SJSA1 (cell line): ENCODE measurements at regions not wholly inside any gene's neighbourhood (a gene's known extent, or its start where the extent isn't known, plus 50 kb on each side); places are given as distances from the start of the nearest gene placed in this dataset.

Source experiments
- DNase-seq, 2 experiments: peaks; one replicate each; pipeline ENCODE4 v3.0.0-alpha.2; 2015 to 2020; ENCODE audit warnings: low spot score in 2 of 2, low read depth in 1 of 2
- H3K27ac ChIP-seq: fragments of 250-450 bp; sonication (Bioruptor Pico); 2 replicates; pipeline ENCODE4 v1.5.1; 2020; ENCODE audit warnings: mild to moderate bottlenecking, moderate library complexity
- H3K27me3 ChIP-seq: fragments of 250-450 bp; sonication (Bioruptor Pico); replicated peaks from 2 replicates; pipeline ENCODE4 v1.5.1; 2020; ENCODE audit warnings: mild to moderate bottlenecking, moderate library complexity
- H3K36me3 ChIP-seq: fragments of 250-450 bp; sonication (Bioruptor Pico); 2 replicates; pipeline ENCODE4 v1.5.1; 2020; ENCODE audit warnings: mild to moderate bottlenecking
- H3K4me1 ChIP-seq: fragments of 250-450 bp; sonication (Bioruptor Pico); replicated peaks from 2 replicates; pipeline ENCODE4 v1.6.1; 2021; ENCODE audit warnings: mild to moderate bottlenecking
- H3K4me3 ChIP-seq: fragments of 250-450 bp; sonication (Bioruptor Pico); 2 replicates; pipeline ENCODE4 v1.5.1; 2020; ENCODE audit warnings: mild to moderate bottlenecking
- H3K9me3 ChIP-seq: fragments of 250-450 bp; sonication (Bioruptor Pico); replicated peaks from 2 replicates; pipeline ENCODE4 v1.5.1; 2020; ENCODE audit warnings: mild to moderate bottlenecking

DNA sequence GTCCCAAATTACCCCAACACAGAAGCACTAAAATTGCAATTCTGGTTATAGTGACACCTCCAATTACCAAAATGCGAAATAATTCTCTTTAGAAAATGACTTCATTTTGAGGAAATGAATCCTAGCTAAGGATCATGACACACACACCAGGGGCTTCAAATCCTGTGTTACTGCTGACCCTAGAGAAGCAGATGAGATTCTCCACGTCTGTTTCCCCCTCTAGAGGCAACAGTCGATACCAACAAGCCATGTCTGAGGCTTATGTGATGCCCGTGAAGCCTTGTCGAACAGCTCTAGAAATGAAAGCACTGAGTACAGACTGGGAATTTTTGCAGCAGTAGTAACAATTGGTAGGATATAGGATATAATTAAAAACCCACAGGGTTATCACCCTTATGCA lies 153.6 kb upstream of the TMTC4 start:
- H3K4me1 ChIP-seq = no peaks in the 10 kb centered on the region
- H3K4me3 ChIP-seq = no peak overlapping the region
- H3K9me3 ChIP-seq = no peaks in the 10 kb centered on the region
- no peak overlapping the region for H3K27ac ChIP-seq
- H3K27me3 ChIP-seq = no peaks in the 10 kb centered on the region
- H3K36me3 ChIP-seq = no peaks in the 10 kb centered on the region
- no peak for DNase-seq

DNA sequence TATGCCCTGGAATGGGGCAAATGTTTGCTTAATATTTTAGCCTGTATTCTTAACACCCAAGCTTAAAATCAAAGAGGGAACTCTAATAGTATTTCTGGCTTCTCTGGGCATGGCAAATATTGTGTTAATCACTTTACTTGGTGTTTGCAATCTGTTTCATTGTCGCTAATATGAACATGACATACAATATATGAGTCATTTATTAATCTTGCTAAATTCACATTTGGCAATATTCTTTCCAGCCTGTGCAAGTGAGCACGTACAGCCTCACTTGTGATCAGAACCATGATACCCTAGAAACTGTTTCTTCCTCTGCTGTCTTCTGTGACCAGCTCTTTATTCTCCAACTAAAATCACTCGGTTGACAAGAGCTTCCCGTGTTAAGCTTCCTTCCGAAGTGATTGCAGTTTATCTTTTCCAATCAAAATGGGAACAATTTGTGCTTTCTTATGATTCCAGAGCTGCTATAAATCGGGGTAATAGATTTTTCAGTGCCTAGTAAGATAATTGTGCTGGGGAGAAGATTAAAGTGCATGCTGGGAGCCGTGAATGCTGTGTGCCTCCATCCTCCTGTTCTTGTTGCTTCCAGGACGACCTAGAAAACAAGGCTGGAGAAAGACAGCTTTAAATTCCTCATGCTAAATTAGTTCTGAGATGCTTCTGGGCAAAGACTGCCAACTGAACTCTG lies 153.0 kb upstream of the TMTC4 start:
- no peak for DNase-seq

DNA sequence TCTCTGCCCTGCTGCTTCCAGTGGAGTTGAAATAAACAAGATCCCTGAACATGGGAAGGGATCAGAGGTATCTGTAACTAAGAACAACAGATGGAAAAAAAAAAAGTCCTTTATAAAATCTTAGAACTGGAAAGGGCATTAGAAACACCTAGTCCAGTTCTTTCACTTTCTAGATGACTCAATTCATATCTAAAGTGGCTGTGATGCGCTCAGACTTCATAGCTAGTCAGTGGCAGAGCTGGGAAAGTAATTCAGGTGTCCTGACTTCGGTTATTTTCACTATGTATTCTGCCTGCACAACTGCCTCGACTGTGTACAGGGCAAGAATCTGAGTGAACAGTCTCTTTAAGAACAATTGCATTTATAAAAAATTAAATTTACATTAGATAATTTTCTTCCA lies 151.8 kb upstream of the TMTC4 start:
- no peaks in the 10 kb centered on the region for H3K36me3 ChIP-seq
- H3K27ac ChIP-seq = no peak overlapping the region
- H3K27me3 ChIP-seq = no peaks in the 10 kb centered on the region
- H3K4me1 ChIP-seq = no peaks in the 10 kb centered on the region
- DNase-seq = no peak
- H3K4me3 ChIP-seq = no peak overlapping the region
- H3K9me3 ChIP-seq = no peaks in the 10 kb centered on the region

More for the DNA sequence above, 153.0 kb upstream of the TMTC4 start:
- no peaks in the 10 kb centered on the region for H3K9me3 ChIP-seq
- H3K4me1 ChIP-seq = no peaks in the 10 kb centered on the region
- no peak overlapping the region for H3K27ac ChIP-seq
- no peak overlapping the region for H3K4me3 ChIP-seq
- no peaks in the 10 kb centered on the region for H3K36me3 ChIP-seq
- no peaks in the 10 kb centered on the region for H3K27me3 ChIP-seq

DNA sequence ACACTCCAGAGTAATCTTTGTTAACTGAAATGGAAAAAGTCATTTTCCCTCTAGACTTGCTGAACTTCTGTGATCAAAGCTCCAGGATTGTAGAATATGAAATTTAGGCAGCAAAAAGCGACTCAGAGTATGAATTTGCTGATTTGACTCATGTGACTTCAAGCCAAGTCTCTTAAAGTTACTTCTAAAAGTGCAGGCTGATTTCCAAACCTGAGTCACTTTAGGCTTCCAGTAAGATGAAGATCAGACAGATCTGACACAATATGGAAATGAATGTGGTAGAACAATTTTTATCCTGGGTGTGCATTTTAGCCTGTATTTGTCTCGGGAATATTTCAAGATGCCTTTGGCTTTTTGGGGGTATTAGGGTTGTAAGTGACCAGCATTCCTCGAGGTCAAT lies 151.0 kb upstream of the TMTC4 start:
- no peak overlapping the region for H3K4me3 ChIP-seq
- H3K9me3 ChIP-seq = no peaks in the 10 kb centered on the region
- H3K27ac ChIP-seq = no peak overlapping the region
- no peaks in the 10 kb centered on the region for H3K27me3 ChIP-seq
- H3K4me1 ChIP-seq = no peaks in the 10 kb centered on the region
- DNase-seq = no peak
- no peaks in the 10 kb centered on the region for H3K36me3 ChIP-seq

DNA sequence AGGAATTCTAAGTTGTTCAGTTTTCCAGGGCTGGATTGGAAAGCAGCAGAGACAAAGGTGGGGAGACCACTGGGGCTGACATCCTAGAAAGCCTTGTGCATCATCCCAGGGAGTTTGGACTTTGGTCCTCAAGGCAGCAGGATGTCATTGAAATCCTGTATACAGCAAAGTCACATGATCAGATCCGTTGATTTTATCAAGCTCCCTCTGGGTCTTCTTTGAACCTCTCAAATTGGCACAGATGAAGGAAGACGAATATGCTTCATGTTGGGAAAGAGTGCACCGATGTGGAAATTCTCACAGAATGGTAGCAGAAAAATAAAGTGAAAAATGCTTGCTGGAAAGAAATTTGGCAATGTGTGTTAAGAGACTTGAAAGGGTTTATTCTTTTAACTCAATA lies 149.8 kb upstream of the TMTC4 start:
- DNase-seq = no peak
- Histone ChIP-seq H3K9me3 (no peaks in the 10 kb centered on the region), H3K27me3 (no peaks in the 10 kb centered on the region), H3K4me3 (no peak overlapping the region), H3K4me1 (no peaks in the 10 kb centered on the region), H3K36me3 (no peaks in the 10 kb centered on the region), H3K27ac (no peak overlapping the region)

DNA sequence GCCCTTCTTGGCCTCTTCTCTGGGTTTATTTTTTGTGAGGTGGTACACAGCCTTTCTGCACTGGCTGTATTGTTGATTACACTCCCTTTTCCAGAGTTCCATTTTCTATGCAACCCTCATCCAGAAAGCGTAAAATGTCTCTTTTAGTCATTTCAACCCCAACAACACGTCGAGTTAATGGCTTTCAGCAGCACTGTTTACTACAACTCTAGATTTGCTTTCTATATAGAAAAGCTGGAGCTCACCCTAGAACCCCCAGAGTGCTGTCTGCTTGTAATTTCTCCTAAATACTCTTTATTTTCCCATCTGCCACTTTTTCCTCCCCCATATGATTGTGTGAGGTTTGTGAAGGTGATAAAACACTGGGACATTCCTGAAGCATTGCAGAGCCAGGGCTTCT lies 148.9 kb upstream of the TMTC4 start:
- Histone ChIP-seq H3K9me3 (no peaks in the 10 kb centered on the region), H3K4me1 (no peaks in the 10 kb centered on the region), H3K27ac (no peak overlapping the region), H3K27me3 (no peaks in the 10 kb centered on the region), H3K36me3 (no peaks in the 10 kb centered on the region), H3K4me3 (no peak overlapping the region)
- no peak for DNase-seq

DNA sequence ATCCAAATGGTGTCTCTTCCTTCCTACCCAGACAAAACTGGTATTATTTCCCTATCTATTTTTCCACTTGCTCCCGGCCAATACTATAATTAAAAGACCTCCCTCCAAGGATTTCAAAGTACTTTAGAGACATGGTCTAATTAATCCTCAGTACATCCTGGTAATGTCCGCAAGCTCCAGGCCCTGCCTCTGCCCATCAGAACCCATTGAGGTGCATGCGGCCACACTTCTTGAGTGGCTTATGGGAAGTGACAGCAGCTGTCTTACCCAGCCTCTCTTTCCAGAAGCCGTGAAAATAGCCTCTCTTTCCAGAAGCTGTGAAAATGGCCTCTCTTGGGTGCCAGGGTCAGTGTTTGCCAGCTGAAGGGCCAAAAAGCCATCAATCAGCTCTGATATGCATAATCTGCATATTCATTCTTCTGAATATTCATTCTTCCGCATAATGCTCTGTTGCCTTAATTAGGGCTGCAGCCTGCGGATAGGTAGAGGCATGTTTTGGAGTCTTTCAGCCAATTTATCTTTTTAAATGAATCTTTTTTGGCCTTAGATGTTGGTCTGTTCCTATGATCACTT lies 148.4 kb upstream of the TMTC4 start:
- no peak overlapping the region for H3K27ac ChIP-seq
- H3K36me3 ChIP-seq = no peaks in the 10 kb centered on the region
- no peak overlapping the region for H3K4me3 ChIP-seq
- H3K27me3 ChIP-seq = no peaks in the 10 kb centered on the region
- H3K9me3 ChIP-seq = no peaks in the 10 kb centered on the region
- DNase-seq = no peak
- no peaks in the 10 kb centered on the region for H3K4me1 ChIP-seq

GRCh38 chr13:100818711-100819110 lies 144.1 kb upstream of the TMTC4 start:
- no peaks in the 10 kb centered on the region for H3K9me3 ChIP-seq
- no peaks in the 10 kb centered on the region for H3K27me3 ChIP-seq
- no peaks in the 10 kb centered on the region for H3K36me3 ChIP-seq
- H3K27ac ChIP-seq = no peak overlapping the region
- H3K4me3 ChIP-seq = no peak overlapping the region
- no peaks in the 10 kb centered on the region for H3K4me1 ChIP-seq
- DNase-seq = no peak

DNA sequence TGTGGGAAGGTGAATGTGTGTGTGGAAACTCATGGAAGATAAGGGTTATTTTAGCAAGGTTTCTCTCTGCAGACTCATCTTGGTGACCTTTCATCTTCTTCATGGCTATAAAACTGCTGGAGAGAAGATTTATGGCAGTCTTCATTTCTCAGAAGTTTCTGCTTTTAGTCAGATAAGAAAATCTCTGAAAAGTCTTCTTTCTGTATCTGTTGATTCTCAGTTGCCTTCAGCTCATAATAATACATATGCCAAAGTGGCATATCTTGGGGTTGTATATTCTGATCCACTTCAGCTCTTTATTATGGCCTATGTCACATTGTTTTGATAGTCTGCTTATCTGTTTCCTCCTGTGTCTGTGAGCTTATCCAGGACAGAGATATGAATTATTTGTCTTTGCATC lies 143.3 kb upstream of the TMTC4 start:
- no peak for DNase-seq
- H3K9me3 ChIP-seq = no peaks in the 10 kb centered on the region
- no peak overlapping the region for H3K4me3 ChIP-seq
- H3K27ac ChIP-seq = no peak overlapping the region
- no peaks in the 10 kb centered on the region for H3K27me3 ChIP-seq
- H3K4me1 ChIP-seq = no peaks in the 10 kb centered on the region
- no peaks in the 10 kb centered on the region for H3K36me3 ChIP-seq

DNA sequence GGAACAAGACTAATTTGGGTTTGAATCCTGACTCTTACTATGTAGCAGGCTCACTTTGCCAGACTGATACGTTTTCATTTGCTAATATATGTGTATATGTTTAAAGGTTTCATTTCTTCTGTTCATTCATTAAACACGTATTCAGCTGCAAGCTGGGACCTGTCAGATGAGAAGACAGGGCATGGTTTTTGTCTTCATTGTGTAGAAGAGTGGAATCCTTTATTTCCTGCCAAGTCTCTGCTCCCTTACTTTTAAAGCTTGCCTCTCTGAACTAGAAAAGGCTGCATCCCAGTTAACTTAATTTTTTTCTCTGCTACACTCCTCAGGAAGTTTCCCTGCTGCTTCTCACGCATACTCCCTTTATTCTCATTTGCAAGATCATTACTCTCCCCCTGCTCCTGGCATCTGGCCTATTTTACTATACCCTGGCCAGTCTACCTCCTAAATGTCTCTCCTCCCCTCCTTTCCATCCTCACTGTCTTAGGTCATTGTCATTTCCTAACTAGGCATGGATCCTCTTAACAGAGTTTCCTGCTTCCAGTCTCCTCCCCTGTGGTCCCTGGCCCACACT lies 141.0 kb upstream of the TMTC4 start:
- no peaks in the 10 kb centered on the region for H3K9me3 ChIP-seq
- no peaks in the 10 kb centered on the region for H3K4me1 ChIP-seq
- no peak overlapping the region for H3K4me3 ChIP-seq
- H3K27me3 ChIP-seq = no peaks in the 10 kb centered on the region
- no peak overlapping the region for H3K27ac ChIP-seq
- no peaks in the 10 kb centered on the region for H3K36me3 ChIP-seq
- no peak for DNase-seq

GRCh38 chr13:100812982-100813584 lies 138.5 kb upstream of the TMTC4 start:
- Histone ChIP-seq H3K27ac (no peak overlapping the region), H3K4me3 (no peak overlapping the region), H3K9me3 (no peaks in the 10 kb centered on the region)

GRCh38 chr13:100811928-100812327 lies 137.3 kb upstream of the TMTC4 start:
- no peaks in the 10 kb centered on the region for H3K36me3 ChIP-seq

More at GRCh38 chr13:100812982-100813584, 138.5 kb upstream of the TMTC4 start:
- Histone ChIP-seq H3K36me3 (no peaks in the 10 kb centered on the region), H3K4me1 (no peaks in the 10 kb centered on the region), H3K27me3 (no peaks in the 10 kb centered on the region; the same call in 1 of the 2 replicates)
- DNase-seq = no peak

GRCh38 chr13:100811024-100811865 lies 136.7 kb upstream of the TMTC4 start:
- DNase-seq = no peak
- H3K4me3 ChIP-seq = no peak overlapping the region
- H3K27ac ChIP-seq = no peak overlapping the region
- no peaks in the 10 kb centered on the region; the same call in 1 of the 2 replicates for H3K27me3 ChIP-seq
- no peaks in the 10 kb centered on the region for H3K9me3 ChIP-seq
- no peaks in the 10 kb centered on the region for H3K36me3 ChIP-seq
- H3K4me1 ChIP-seq = no peaks in the 10 kb centered on the region

More at GRCh38 chr13:100811928-100812327, 137.3 kb upstream of the TMTC4 start:
- Histone ChIP-seq H3K4me1 (no peaks in the 10 kb centered on the region), H3K4me3 (no peak overlapping the region), H3K27me3 (no peaks in the 10 kb centered on the region; the same call in 1 of the 2 replicates), H3K9me3 (no peaks in the 10 kb centered on the region), H3K27ac (no peak overlapping the region)
- DNase-seq = no peak
